Natural killer cell (primary cell): ENCODE measurements at regions not wholly inside any gene's neighbourhood (a gene's known extent, or its start where the extent isn't known, plus 50 kb on each side); places are given as distances from the start of the nearest gene placed in this dataset.

ENCODE experiments used
- ATAC-seq, 3 donors: fragments of 150-1000 bp in 2 of 3; fragments of 200-7000 bp in 1 of 3; cut with Tn5 transposase; 1 replicate in 1 of 3; 2 replicates in 2 of 3; pipeline ENCODE4 v1.10.0; 2021; ENCODE audit warnings: mild to moderate bottlenecking in 2 of 3, moderate library complexity in 2 of 3
- DNase-seq, 2 donors: peaks; one replicate each; pipeline versions ENCODE4 v3.0.0 to v3.0.0-alpha.2; 2013 to 2021; ENCODE audit warnings: mixed read lengths in 1 of 2
- H3K27ac ChIP-seq: one replicate; pipeline ENCODE4 v1.5.1; 2013; ENCODE audit warnings: mild to moderate bottlenecking, low read length
- H3K27me3 ChIP-seq: one replicate; pipeline ENCODE4 v1.6.1; 2013; ENCODE audit warnings: low read length; ENCODE audit not compliant: control insufficient read depth, insufficient read depth
- H3K36me3 ChIP-seq: one replicate; pipeline ENCODE4 v1.6.1; 2013; ENCODE audit warnings: low read length; ENCODE audit not compliant: control insufficient read depth, insufficient read depth
- H3K4me1 ChIP-seq: one replicate; pipeline ENCODE4 v1.6.1; 2013; ENCODE audit warnings: low read length; ENCODE audit not compliant: control insufficient read depth, insufficient read depth
- H3K4me3 ChIP-seq: one replicate; pipeline ENCODE4 v1.5.1; 2013; ENCODE audit warnings: low read length
- H3K9me3 ChIP-seq: one replicate; pipeline ENCODE4 v1.6.1; 2013; ENCODE audit warnings: low read length; ENCODE audit not compliant: control insufficient read depth, insufficient read depth
- H3K27ac Mint-ChIP-seq, 2 donors: one replicate each; pipeline ENCODE4 v1.8.0; 2022; ENCODE audit warnings: mild to moderate bottlenecking in 2 of 2, mixed read lengths in 2 of 2, moderate library complexity in 1 of 2
- H3K27me3 Mint-ChIP-seq, 2 donors: one replicate each; pipeline ENCODE4 v1.8.0; 2022; ENCODE audit warnings: low read depth in 2 of 2, mixed read lengths in 2 of 2
- H3K36me3 Mint-ChIP-seq: one replicate; pipeline ENCODE4 v1.8.0; 2022; ENCODE audit warnings: mixed read lengths
- H3K4me1 Mint-ChIP-seq, 2 donors: one replicate each; pipeline ENCODE4 v1.8.0; 2022; ENCODE audit warnings: mixed read lengths in 2 of 2
- H3K4me3 Mint-ChIP-seq: one replicate; pipeline ENCODE4 v1.8.0; 2022; ENCODE audit warnings: mild to moderate bottlenecking, moderate library complexity, mixed read lengths
- H3K9me3 Mint-ChIP-seq, 2 donors: one replicate each; pipeline ENCODE4 v1.8.0; 2022; ENCODE audit warnings: mixed read lengths in 2 of 2
- WGBS: methylation state at CpG from one replicate; pipeline ENCODE4 v1.1.7; 2013; ENCODE audit warnings: missing lambda C conversion rate; ENCODE audit not compliant: insufficient coverage; 5-methylcytosine and 5-hydroxymethylcytosine counted together
- intact Hi-C: fragments of 100-400 bp; cut with micrococcal nuclease; formaldehyde crosslinking; loops from one replicate; pipeline ENCODE4 v1.14.2; 2022
- TF ChIP-seq, protein P1 (sequence below): fragments of 200-600 bp; IDR thresholded peaks from one replicate; pipeline ENCODE4 v1.8.0; 2022; ENCODE audit warnings: antibody characterized with exemption

DNA sequence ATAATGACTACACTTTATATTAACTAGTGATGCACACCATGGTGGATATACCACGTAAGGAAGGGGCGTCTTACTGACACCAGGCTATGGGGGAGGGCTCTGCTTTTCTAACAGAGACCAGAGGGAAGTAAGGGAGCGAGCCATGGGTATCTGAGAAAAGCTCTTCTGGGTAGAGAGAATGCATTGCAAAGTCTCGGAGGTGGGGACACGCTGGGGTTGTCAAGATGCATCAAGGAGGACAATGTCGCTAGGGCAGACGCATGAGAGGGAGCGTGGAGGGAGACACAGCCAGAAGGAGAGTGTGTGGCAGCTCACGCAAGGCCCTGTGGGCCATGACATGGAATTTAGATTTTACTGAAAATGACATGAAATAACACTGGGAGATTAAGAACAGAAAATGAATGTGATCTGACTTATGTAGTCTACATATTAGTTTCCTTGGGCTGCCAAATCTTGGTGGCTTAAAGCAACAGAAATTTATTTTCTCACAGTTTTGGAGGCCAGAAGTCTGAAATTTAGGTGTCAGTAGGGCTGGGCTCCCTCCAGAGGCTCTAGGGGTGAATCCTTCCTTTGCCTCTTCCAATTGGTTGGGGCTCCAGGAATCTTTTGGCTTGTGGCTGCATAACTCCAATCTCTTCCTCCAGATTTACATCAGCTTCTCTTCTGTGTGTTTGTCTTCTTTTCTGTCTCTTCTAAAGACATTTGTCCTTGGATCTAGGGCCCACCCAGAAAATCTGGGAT is 352.2 kb downstream of the CYRIA start:
- H3K27ac ChIP-seq = no peak overlapping the region
- DNase-seq (no peak), ATAC-seq (no peak)
- 89% methylated on average over 9 of the region's 9 CpGs for WGBS
- Mint-ChIP-seq H3K4me1 (no peaks in the 10 kb centered on the region), H3K4me3 (no peak overlapping the region), H3K27ac (no peak overlapping the region), H3K9me3 (no peaks in the 10 kb centered on the region), H3K27me3 (peaks cover 0 to 10% of the 10 kb centered on the region in 2 donors), H3K36me3 (no peaks in the 10 kb centered on the region)
- intact Hi-C loops = no loop called here
- no peaks in the 10 kb centered on the region for H3K9me3 ChIP-seq
- TF ChIP-seq, protein P1, sequence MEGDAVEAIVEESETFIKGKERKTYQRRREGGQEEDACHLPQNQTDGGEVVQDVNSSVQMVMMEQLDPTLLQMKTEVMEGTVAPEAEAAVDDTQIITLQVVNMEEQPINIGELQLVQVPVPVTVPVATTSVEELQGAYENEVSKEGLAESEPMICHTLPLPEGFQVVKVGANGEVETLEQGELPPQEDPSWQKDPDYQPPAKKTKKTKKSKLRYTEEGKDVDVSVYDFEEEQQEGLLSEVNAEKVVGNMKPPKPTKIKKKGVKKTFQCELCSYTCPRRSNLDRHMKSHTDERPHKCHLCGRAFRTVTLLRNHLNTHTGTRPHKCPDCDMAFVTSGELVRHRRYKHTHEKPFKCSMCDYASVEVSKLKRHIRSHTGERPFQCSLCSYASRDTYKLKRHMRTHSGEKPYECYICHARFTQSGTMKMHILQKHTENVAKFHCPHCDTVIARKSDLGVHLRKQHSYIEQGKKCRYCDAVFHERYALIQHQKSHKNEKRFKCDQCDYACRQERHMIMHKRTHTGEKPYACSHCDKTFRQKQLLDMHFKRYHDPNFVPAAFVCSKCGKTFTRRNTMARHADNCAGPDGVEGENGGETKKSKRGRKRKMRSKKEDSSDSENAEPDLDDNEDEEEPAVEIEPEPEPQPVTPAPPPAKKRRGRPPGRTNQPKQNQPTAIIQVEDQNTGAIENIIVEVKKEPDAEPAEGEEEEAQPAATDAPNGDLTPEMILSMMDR = no peak
- no peaks in the 10 kb centered on the region for H3K27me3 ChIP-seq
- no peaks in the 10 kb centered on the region for H3K36me3 ChIP-seq
- no peak overlapping the region for H3K4me3 ChIP-seq
- H3K4me1 ChIP-seq = no peaks in the 10 kb centered on the region

DNA sequence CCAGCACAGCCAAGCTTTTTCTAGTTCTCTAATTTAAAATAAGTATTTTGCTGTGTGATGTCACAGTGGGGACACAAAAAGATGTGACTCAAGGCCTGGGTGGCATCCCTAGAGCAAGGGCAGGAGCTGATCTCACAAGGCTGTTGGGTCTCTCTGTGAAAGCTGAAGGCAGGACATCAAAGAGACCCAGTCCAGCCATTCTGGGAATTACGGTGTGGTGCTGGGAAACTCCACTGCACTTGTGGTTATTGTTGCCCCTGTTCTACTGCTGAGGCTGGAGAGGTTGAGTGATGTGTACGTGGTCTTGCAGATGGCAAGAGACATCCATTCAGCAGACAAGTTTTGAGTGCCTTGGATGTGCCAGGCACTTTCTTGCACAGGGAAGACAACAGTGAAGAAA is 352.9 kb downstream of the CYRIA start:
- Mint-ChIP-seq H3K27ac (no peak overlapping the region), H3K27me3 (peaks cover 0 to 8% of the 10 kb centered on the region in 2 donors), H3K9me3 (no peaks in the 10 kb centered on the region), H3K4me1 (no peaks in the 10 kb centered on the region), H3K36me3 (no peaks in the 10 kb centered on the region), H3K4me3 (no peak overlapping the region)
- H3K36me3 ChIP-seq = no peaks in the 10 kb centered on the region
- H3K27me3 ChIP-seq = no peaks in the 10 kb centered on the region
- intact Hi-C loops = no loop called here
- no peaks in the 10 kb centered on the region for H3K4me1 ChIP-seq
- H3K9me3 ChIP-seq = no peaks in the 10 kb centered on the region
- 93% methylated on average over 2 of the region's 2 CpGs for WGBS
- ATAC-seq (no peak), DNase-seq (no peak)
- no peak overlapping the region for H3K27ac ChIP-seq
- TF ChIP-seq, protein P1 = no peak
- H3K4me3 ChIP-seq = no peak overlapping the region

DNA sequence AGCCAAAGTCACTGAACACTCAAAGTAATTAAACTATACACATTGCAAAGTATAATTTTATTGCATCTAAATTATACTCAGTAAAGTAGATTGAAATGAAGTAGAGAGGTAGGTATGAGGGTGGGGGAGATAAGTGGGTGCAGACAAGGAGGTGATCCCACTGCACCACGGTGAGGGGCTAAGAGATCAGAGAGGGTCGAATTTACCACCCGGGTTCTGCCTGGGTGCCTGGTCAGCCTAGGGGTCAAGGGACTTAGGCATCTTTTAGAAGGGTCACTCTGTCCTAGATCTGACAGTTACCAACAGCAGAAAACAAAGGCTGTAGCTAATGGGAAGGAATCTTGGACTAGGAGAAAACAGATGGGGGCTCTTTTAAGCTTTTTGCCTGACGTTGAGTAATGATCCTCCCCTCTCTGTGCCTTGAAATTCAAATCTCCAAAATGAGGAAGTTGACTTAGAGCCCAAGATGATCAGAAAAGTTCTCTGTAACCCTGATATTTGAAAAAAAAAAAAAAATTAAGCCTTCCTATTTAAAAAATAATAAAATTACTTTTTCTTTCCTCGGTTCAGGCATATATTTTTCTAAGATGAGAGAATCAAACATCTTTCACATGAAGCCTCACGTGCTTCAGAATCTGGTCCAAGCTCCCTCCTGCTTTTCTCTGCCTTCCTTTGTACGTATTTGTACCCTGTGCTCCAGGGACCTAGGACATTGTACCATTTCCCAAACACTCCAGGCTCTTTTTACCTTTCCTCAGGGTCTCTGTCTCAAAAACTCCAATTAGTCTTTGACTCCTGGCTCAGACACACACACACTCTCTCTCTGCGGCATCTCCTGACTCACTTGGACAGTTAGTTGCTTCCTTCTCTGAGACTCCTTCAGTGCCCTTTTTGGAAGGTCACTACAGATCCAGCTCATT is 353.9 kb downstream of the CYRIA start:
- H3K36me3 Mint-ChIP-seq = no peaks in the 10 kb centered on the region
- intact Hi-C loops = no loop called here
- WGBS = 57% methylated on average over 8 of the region's 8 CpGs
- TF ChIP-seq, protein P1 = no peak
- H3K9me3 Mint-ChIP-seq = no peaks in the 10 kb centered on the region
- no peak overlapping the region for H3K4me3 ChIP-seq
- no peaks in the 10 kb centered on the region for H3K4me1 ChIP-seq
- H3K27ac ChIP-seq = no peak overlapping the region
- no peaks in the 10 kb centered on the region for H3K9me3 ChIP-seq
- peaks cover 0 to 8% of the 10 kb centered on the region in 2 donors for H3K27me3 Mint-ChIP-seq
- no peak overlapping the region for H3K4me3 Mint-ChIP-seq
- no peaks in the 10 kb centered on the region for H3K27me3 ChIP-seq
- ATAC-seq (no peak), DNase-seq (no peak)
- H3K27ac Mint-ChIP-seq = no peak overlapping the region
- no peaks in the 10 kb centered on the region for H3K4me1 Mint-ChIP-seq
- no peaks in the 10 kb centered on the region for H3K36me3 ChIP-seq
